Fibroblast of lung (primary cell): ENCODE measurements at regions not wholly inside any gene's neighbourhood (a gene's known extent, or its start where the extent isn't known, plus 50 kb on each side); places are given as distances from the start of the nearest gene placed in this dataset.

Experiments
- EZH2 ChIP-seq: IDR thresholded peaks from 2 replicates; pipeline ENCODE4 v1.5.1; 2012; ENCODE audit warnings: low read length, control low read depth, mild to moderate bottlenecking; ENCODE audit errors: missing control alignments
- TF ChIP-seq, protein P1 (sequence below), 2 donors: IDR thresholded peaks in 1 of 2; conservative IDR thresholded peaks in 1 of 2; 1 replicate in 1 of 2; 2 replicates in 1 of 2; pipeline ENCODE4 v1.5.1; 2011 to 2012; ENCODE audit warnings: low read length in 2 of 2, control low read depth in 1 of 2, inconsistent platforms in 1 of 2, low read depth in 1 of 2, mild to moderate bottlenecking in 1 of 2

DNA sequence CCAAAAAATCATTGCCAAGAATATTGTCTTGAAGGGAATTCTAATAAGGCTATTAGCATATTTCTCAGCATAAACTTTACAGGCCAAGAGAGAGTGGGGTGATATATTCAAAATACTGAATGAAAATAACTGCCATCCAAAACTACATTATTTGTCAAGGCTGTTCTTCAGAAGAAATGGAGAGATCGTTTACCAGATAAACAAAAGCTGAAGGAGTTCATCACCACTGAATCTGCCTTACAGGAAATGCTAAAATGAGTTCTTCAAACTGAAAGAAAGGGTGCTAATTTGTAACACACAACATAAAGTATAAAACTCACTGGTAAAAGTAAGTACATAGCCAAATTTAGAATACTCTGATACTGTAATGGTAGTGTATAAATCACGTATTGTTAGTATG is 517.0 kb downstream of the TENT5A start:
- TF ChIP-seq, protein P1, sequence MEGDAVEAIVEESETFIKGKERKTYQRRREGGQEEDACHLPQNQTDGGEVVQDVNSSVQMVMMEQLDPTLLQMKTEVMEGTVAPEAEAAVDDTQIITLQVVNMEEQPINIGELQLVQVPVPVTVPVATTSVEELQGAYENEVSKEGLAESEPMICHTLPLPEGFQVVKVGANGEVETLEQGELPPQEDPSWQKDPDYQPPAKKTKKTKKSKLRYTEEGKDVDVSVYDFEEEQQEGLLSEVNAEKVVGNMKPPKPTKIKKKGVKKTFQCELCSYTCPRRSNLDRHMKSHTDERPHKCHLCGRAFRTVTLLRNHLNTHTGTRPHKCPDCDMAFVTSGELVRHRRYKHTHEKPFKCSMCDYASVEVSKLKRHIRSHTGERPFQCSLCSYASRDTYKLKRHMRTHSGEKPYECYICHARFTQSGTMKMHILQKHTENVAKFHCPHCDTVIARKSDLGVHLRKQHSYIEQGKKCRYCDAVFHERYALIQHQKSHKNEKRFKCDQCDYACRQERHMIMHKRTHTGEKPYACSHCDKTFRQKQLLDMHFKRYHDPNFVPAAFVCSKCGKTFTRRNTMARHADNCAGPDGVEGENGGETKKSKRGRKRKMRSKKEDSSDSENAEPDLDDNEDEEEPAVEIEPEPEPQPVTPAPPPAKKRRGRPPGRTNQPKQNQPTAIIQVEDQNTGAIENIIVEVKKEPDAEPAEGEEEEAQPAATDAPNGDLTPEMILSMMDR (conservative IDR thresholded peaks at IDR 0.05 in 1 of 2, IDR thresholded peaks at IDR 0.05 in 1 of 2; ENCODE audit: low read depth in 1 of 2, low read length in 2 of 2), result no peak
- TF ChIP-seq EZH2, result no peak
